GM23338 (cell line): ENCODE measurements at regions not wholly inside any gene's neighbourhood (a gene's known extent, or its start where the extent isn't known, plus 50 kb on each side); places are given as distances from the start of the nearest gene placed in this dataset.

Experiments used
- ATAC-seq: fragments of 200-7000 bp; cut with Tn5 transposase; 3 replicates; pipeline ENCODE4 v1.9.1; 2020
- DNase-seq: peaks from one replicate; pipeline ENCODE4 v3.0.0-alpha.2; 2015; ENCODE audit warnings: low spot score
- H2AFZ ChIP-seq: fragments of 200-600 bp; sonication (generic); 2 replicates; pipeline ENCODE4 v1.8.0; 2016; ENCODE audit warnings: antibody characterized with exemption, mild to moderate bottlenecking, moderate library complexity
- H3F3A ChIP-seq: fragments of 200-600 bp; sonication (generic); replicated peaks from 2 replicates; pipeline ENCODE4 v1.8.0; 2017; ENCODE audit warnings: antibody characterized with exemption, mixed run types, low read depth
- H3K27ac ChIP-seq: fragments of 200-600 bp; sonication (generic); 2 replicates; pipeline ENCODE4 v1.6.1; 2016; ENCODE audit warnings: low read depth
- H3K27me3 ChIP-seq: fragments of 200-600 bp; sonication (generic); 2 replicates; pipeline ENCODE4 v1.8.0; 2016; ENCODE audit warnings: mild to moderate bottlenecking, mixed run types, moderate library complexity; ENCODE audit not compliant: insufficient read depth
- H3K36me3 ChIP-seq: fragments of 200-600 bp; sonication (generic); 2 replicates; pipeline ENCODE4 v1.8.0; 2016; ENCODE audit warnings: mild to moderate bottlenecking; ENCODE audit not compliant: insufficient read depth
- H3K4me1 ChIP-seq: fragments of 200-600 bp; sonication (generic); 2 replicates; pipeline ENCODE4 v1.8.0; 2016; ENCODE audit warnings: mild to moderate bottlenecking, moderate library complexity; ENCODE audit not compliant: insufficient read depth
- H3K4me2 ChIP-seq: fragments of 200-600 bp; sonication (generic); 2 replicates; pipeline ENCODE4 v1.7.1; 2017; ENCODE audit warnings: mixed run types
- H3K4me3 ChIP-seq: fragments of 200-600 bp; sonication (generic); 2 replicates; pipeline ENCODE4 v1.6.1; 2016; ENCODE audit warnings: mixed run types
- H3K79me2 ChIP-seq: fragments of 200-600 bp; sonication (generic); replicated peaks from 2 replicates; pipeline ENCODE4 v1.8.0; 2017; ENCODE audit warnings: mild to moderate bottlenecking; ENCODE audit not compliant: insufficient read depth
- H3K9me2 ChIP-seq: fragments of 200-600 bp; sonication (generic); 2 replicates; pipeline ENCODE4 v1.8.0; 2017; ENCODE audit not compliant: insufficient read depth
- H4K20me1 ChIP-seq: fragments of 200-600 bp; sonication (generic); replicated peaks from 2 replicates; pipeline ENCODE4 v1.8.0; 2017; ENCODE audit warnings: mild to moderate bottlenecking; ENCODE audit not compliant: insufficient read depth
- H3K27ac Mint-ChIP-seq: 2 replicates; pipeline ENCODE4 v1.8.0; 2020; ENCODE audit warnings: inconsistent platforms, mild to moderate bottlenecking, moderate library complexity, mixed read lengths
- H3K27me3 Mint-ChIP-seq: 3 replicates; pipeline ENCODE4 v1.8.0; 2022; ENCODE audit warnings: low read depth, mild to moderate bottlenecking, moderate library complexity, mixed read lengths, inconsistent platforms; ENCODE audit not compliant: insufficient read depth, poor library complexity
- H3K36me3 Mint-ChIP-seq: 3 replicates; pipeline ENCODE4 v1.8.0; 2021; ENCODE audit warnings: low read depth, mild to moderate bottlenecking, inconsistent platforms, moderate library complexity, mixed read lengths
- H3K4me1 Mint-ChIP-seq: 3 replicates; pipeline ENCODE4 v1.8.0; 2020; ENCODE audit warnings: mild to moderate bottlenecking, inconsistent platforms, mixed read lengths
- H3K4me3 Mint-ChIP-seq: 3 replicates; pipeline ENCODE4 v1.8.0; 2021; ENCODE audit warnings: moderate library complexity, mild to moderate bottlenecking, inconsistent platforms, mixed read lengths
- H3K9me3 Mint-ChIP-seq: 3 replicates; pipeline ENCODE4 v1.8.0; 2020; ENCODE audit warnings: moderate library complexity, mild to moderate bottlenecking, inconsistent platforms, mixed read lengths
- CREB1 ChIP-seq: fragments of 250-450 bp; sonication (Bioruptor Pico); IDR thresholded peaks from 2 replicates; pipeline ENCODE4 v1.5.0; 2020; ENCODE audit warnings: low read depth, mild to moderate bottlenecking, moderate library complexity
- EZH2 ChIP-seq: fragments of 200-600 bp; sonication (generic); IDR thresholded peaks from one replicate; pipeline ENCODE4 v1.8.0; 2017; ENCODE audit warnings: antibody characterized with exemption, mild to moderate bottlenecking, low read depth; ENCODE audit not compliant: unreplicated experiment
- EZH2phosphoT487 ChIP-seq: fragments of 200-600 bp; sonication (generic); IDR thresholded peaks from one replicate; pipeline ENCODE4 v1.8.1; 2018; ENCODE audit warnings: antibody characterized with exemption; ENCODE audit not compliant: unreplicated experiment
- JUNB ChIP-seq: IDR thresholded peaks from one replicate; pipeline ENCODE4 v1.6.1; 2016; ENCODE audit warnings: antibody characterized with exemption; ENCODE audit not compliant: unreplicated experiment
- NANOG ChIP-seq: IDR thresholded peaks from 2 replicates; pipeline ENCODE4 v1.6.1; 2016; ENCODE audit warnings: antibody characterized with exemption, borderline replicate concordance
- STAT1 ChIP-seq: IDR thresholded peaks from one replicate; pipeline ENCODE4 v1.6.1; 2016; ENCODE audit warnings: antibody characterized with exemption; ENCODE audit not compliant: unreplicated experiment
- ZNF331 ChIP-seq: fragments of 250-450 bp; sonication (Bioruptor Pico); IDR thresholded peaks from 2 replicates; pipeline ENCODE4 v1.5.0; 2020; ENCODE audit warnings: low read depth, mild to moderate bottlenecking, moderate library complexity
- TF ChIP-seq, protein P1 (sequence below): IDR thresholded peaks from 2 replicates; pipeline ENCODE4 v1.6.1; 2016; ENCODE audit warnings: antibody characterized with exemption
- TF ChIP-seq, protein P2 (sequence below): IDR thresholded peaks from one replicate; pipeline ENCODE4 v1.6.1; 2018; ENCODE audit warnings: antibody characterized with exemption; ENCODE audit not compliant: unreplicated experiment
- TF ChIP-seq, protein P3 (sequence below), 2 experiments: fragments of 200-600 bp in 1 of 2; sonication (generic) in 1 of 2; conservative IDR thresholded peaks; 2 replicates each; pipeline versions ENCODE4 v1.5.1 to v1.6.1; 2016 to 2017; ENCODE audit warnings: antibody characterized with exemption in 2 of 2, low read depth in 2 of 2, mild to moderate bottlenecking in 2 of 2, moderate library complexity in 1 of 2

DNA sequence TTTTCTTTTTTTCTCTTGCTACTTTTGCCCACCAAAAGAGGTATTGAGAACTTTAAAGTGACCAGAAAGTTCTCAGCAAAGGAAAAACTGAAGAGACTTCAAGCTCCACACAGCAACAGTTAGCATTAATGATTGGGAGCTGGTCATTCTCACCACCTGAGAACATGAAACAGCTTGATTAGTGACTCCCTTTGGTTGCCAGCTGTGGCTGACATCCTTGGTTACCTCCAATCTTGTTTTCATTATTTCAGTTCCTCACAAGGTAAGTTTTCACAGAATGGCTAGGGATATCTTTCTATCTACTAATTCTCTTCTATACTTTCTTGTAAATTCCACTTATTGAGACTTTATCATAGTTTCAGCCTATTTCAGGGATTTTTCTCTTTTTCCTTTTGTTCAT is 427.9 kb downstream of the QKI start:
- TF ChIP-seq, protein P1, sequence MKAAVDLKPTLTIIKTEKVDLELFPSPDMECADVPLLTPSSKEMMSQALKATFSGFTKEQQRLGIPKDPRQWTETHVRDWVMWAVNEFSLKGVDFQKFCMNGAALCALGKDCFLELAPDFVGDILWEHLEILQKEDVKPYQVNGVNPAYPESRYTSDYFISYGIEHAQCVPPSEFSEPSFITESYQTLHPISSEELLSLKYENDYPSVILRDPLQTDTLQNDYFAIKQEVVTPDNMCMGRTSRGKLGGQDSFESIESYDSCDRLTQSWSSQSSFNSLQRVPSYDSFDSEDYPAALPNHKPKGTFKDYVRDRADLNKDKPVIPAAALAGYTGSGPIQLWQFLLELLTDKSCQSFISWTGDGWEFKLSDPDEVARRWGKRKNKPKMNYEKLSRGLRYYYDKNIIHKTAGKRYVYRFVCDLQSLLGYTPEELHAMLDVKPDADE = no peak
- TF ChIP-seq, protein P2, sequence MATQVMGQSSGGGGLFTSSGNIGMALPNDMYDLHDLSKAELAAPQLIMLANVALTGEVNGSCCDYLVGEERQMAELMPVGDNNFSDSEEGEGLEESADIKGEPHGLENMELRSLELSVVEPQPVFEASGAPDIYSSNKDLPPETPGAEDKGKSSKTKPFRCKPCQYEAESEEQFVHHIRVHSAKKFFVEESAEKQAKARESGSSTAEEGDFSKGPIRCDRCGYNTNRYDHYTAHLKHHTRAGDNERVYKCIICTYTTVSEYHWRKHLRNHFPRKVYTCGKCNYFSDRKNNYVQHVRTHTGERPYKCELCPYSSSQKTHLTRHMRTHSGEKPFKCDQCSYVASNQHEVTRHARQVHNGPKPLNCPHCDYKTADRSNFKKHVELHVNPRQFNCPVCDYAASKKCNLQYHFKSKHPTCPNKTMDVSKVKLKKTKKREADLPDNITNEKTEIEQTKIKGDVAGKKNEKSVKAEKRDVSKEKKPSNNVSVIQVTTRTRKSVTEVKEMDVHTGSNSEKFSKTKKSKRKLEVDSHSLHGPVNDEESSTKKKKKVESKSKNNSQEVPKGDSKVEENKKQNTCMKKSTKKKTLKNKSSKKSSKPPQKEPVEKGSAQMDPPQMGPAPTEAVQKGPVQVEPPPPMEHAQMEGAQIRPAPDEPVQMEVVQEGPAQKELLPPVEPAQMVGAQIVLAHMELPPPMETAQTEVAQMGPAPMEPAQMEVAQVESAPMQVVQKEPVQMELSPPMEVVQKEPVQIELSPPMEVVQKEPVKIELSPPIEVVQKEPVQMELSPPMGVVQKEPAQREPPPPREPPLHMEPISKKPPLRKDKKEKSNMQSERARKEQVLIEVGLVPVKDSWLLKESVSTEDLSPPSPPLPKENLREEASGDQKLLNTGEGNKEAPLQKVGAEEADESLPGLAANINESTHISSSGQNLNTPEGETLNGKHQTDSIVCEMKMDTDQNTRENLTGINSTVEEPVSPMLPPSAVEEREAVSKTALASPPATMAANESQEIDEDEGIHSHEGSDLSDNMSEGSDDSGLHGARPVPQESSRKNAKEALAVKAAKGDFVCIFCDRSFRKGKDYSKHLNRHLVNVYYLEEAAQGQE = no peak
- TF ChIP-seq ZNF331 (CRISPR knock-in tag) = no peak
- TF ChIP-seq STAT1 = no peak
- TF ChIP-seq EZH2 = no peak
- no peak for TF ChIP-seq EZH2phosphoT487
- no peak for TF ChIP-seq NANOG
- H3K4me2 ChIP-seq = no peak overlapping the region
- H3K36me3 Mint-ChIP-seq = peaks cover 12% of the 10 kb centered on the region
- H3K27me3 Mint-ChIP-seq = no peaks in the 10 kb centered on the region
- H3F3A ChIP-seq = no peaks in the 10 kb centered on the region
- H3K27ac Mint-ChIP-seq = no peak overlapping the region
- H3K4me3 ChIP-seq = no peak overlapping the region
- H3K4me1 Mint-ChIP-seq = peaks cover 3% of the 10 kb centered on the region; the same call in 1 of the 3 replicates
- ATAC-seq = no peak
- H3K4me1 ChIP-seq = no peaks in the 10 kb centered on the region
- H2AFZ ChIP-seq = no peak overlapping the region
- no peak overlapping the region for H3K4me3 Mint-ChIP-seq
- H3K36me3 ChIP-seq = no peaks in the 10 kb centered on the region
- H3K9me3 Mint-ChIP-seq = peaks cover 20% of the 10 kb centered on the region
- no peak for DNase-seq
- H4K20me1 ChIP-seq = no peaks in the 10 kb centered on the region
- H3K27ac ChIP-seq = no peak overlapping the region
- H3K9me2 ChIP-seq = peaks cover 10% of the 10 kb centered on the region; the same call in 1 of the 2 replicates
- no peaks in the 10 kb centered on the region for H3K79me2 ChIP-seq
- H3K27me3 ChIP-seq = no peaks in the 10 kb centered on the region

DNA sequence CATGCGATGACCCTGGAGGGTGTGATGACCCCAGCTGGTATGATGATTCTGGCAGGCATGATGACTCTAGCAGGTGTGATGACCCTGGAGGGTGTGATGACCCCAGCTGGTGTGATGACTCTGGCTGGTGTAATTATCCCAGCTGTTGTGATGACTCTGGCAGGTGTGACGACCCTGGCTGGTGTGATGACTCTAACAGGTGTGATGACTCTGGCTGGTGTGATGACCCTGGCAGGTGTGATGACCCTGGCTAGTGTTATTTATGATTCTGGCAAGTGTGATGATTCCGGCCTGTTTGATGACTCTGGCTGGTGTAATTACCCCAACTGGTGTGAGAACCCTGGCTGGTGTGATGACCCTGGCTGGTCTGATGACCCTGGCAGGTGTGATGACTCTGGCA is 427.2 kb downstream of the QKI start:
- no peak overlapping the region for H3K4me2 ChIP-seq
- ATAC-seq (no peak), DNase-seq (no peak)
- H3K9me2 ChIP-seq = peaks cover 7% of the 10 kb centered on the region; the same call in 1 of the 2 replicates
- H3K36me3 Mint-ChIP-seq = peaks cover 12% of the 10 kb centered on the region
- no peaks in the 10 kb centered on the region for H3K79me2 ChIP-seq
- no peak overlapping the region for H3K4me3 ChIP-seq
- H3K36me3 ChIP-seq = no peaks in the 10 kb centered on the region
- peaks cover 8% of the 10 kb centered on the region; the same call in 1 of the 3 replicates for H3K4me1 Mint-ChIP-seq
- H3K27ac ChIP-seq = no peak overlapping the region
- no peak overlapping the region for H3K4me3 Mint-ChIP-seq
- H3K4me1 ChIP-seq = no peaks in the 10 kb centered on the region
- no peaks in the 10 kb centered on the region for H3K27me3 ChIP-seq
- no peaks in the 10 kb centered on the region for H3K27me3 Mint-ChIP-seq
- no peak overlapping the region for H3K27ac Mint-ChIP-seq
- H2AFZ ChIP-seq = no peak overlapping the region
- peaks cover 20% of the 10 kb centered on the region for H3K9me3 Mint-ChIP-seq
- H4K20me1 ChIP-seq = no peaks in the 10 kb centered on the region
- no peaks in the 10 kb centered on the region for H3F3A ChIP-seq
- TF ChIP-seq, protein P1 = no peak
- TF ChIP-seq CREB1 (CRISPR knock-in tag) (no peak), JUNB (no peak), NANOG (no peak), EZH2phosphoT487 (no peak)
- TF ChIP-seq, protein P3, sequence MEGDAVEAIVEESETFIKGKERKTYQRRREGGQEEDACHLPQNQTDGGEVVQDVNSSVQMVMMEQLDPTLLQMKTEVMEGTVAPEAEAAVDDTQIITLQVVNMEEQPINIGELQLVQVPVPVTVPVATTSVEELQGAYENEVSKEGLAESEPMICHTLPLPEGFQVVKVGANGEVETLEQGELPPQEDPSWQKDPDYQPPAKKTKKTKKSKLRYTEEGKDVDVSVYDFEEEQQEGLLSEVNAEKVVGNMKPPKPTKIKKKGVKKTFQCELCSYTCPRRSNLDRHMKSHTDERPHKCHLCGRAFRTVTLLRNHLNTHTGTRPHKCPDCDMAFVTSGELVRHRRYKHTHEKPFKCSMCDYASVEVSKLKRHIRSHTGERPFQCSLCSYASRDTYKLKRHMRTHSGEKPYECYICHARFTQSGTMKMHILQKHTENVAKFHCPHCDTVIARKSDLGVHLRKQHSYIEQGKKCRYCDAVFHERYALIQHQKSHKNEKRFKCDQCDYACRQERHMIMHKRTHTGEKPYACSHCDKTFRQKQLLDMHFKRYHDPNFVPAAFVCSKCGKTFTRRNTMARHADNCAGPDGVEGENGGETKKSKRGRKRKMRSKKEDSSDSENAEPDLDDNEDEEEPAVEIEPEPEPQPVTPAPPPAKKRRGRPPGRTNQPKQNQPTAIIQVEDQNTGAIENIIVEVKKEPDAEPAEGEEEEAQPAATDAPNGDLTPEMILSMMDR (conservative IDR thresholded peaks at IDR 0.05; ENCODE audit: low read depth in 2 of 2) = no peak
